NCI-H226 (cell line): ENCODE measurements at regions not wholly inside any gene's neighbourhood (a gene's known extent, or its start where the extent isn't known, plus 50 kb on each side); places are given as distances from the start of the nearest gene placed in this dataset.

Experiments used
- DNase-seq: peaks from one replicate; pipeline ENCODE4 v3.0.0-alpha.2; 2015

DNA sequence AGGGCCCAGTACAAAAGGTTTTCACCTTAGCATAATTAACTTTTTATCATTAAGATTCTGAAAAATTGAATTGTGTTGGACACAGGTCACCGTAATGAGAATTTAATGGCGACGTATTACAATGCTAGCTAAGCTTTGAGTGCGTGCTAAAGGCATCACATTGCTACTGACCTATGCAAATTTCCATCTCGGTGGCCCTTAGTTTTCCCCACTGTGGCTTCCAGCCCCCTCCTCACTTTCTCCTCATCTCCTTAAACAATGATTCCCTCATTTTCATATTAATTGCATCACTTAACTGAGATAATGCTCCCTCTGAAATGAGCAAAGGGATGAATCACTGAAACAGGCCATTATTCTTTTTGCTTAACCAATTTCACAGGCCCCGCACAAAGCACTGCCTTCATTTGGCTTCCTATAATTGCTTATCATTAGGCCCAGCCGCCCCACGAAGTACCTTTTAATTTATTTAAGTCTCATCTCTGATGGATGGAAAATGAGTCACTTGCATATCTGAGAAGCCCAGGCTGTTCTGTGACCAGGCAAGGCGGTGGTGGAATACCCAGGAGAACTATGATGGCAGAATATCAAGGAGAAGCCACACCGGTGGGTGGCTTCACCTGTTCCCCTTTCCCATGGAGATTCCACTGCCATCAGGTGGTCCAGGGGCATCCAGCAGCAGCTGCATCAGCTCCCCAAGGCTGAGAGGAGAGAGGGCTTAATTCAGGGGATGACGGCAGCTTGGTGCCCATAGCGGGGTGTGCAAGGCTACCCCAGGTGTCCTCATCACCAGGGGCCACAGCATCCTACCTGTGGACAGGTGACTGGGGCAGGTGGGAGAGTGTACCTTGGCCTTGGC, 223.8 kb upstream of the BOD1L1 start:
- DNase-seq: no peak

- DNase-seq: no peak
These were observed 224.9 kb upstream of the BOD1L1 start for GRCh38 chr4:13852411-13852810.

GRCh38 chr4:13856387-13856786, 228.9 kb upstream of the BOD1L1 start:
- no peak for DNase-seq

DNA sequence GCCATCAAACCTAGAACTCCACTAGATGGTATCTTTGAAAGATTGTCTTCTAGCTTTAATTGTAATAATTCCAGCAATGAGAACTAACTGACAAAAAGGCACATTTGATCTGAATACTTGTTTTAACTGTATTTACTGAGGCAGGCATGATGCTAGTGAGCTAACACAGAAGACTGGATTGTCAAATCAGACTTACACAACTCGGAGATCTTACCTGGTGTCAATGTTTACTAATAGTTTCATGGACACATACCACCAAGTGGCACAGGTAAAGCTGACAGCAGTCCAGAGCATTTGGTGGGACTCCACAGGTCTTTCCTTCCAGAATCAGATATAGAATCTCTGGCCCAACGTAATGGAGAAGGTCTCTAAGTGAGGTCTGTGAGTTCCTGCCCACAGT, 229.9 kb upstream of the BOD1L1 start:
- DNase-seq: no peak

- no peak for DNase-seq
These were observed 230.3 kb upstream of the BOD1L1 start for GRCh38 chr4:13857800-13858199.

DNA sequence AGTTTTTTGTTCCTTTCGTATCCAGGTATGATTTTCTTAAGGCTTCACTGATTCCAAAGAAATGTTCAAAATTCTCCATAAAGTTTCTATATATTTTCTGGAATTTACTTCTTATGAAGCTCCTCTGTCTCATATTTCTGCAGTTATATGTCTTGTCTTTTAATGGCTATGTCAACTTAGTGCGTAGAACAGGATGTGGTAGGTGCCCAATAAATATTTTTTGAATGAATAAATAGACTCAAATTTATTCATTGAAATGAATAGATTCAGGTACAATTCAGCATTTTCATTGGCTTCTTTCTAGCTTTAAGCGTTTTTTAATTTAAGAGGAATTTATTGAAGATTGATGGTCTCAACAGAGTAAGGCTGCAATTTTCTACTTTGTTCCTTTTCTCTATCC, 231.9 kb upstream of the BOD1L1 start:
- DNase-seq: no peak

DNA sequence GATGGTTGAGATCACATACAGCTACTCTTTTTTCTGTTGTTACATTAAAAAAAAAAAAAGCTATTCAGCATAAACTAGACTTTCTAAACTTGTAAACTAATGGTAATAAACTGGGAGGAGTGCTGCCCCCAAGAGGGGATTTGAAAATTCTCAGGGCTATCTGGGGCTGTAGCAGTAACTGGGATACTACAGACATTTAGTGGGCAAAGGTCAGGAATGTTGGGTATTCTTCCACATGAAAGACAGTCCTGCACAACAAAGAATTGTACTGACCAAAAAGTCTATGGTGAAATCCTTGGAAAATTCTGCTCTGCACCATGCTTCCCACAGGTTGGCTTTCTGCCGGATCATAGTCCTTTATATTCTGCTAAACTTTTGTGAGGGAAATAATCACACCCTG, 232.6 kb upstream of the BOD1L1 start:
- no peak for DNase-seq

GRCh38 chr4:13865871-13866669, 238.5 kb upstream of the BOD1L1 start:
- no peak for DNase-seq

- no peak for DNase-seq
These were observed 239.4 kb upstream of the BOD1L1 start for GRCh38 chr4:13866881-13867280.

DNA sequence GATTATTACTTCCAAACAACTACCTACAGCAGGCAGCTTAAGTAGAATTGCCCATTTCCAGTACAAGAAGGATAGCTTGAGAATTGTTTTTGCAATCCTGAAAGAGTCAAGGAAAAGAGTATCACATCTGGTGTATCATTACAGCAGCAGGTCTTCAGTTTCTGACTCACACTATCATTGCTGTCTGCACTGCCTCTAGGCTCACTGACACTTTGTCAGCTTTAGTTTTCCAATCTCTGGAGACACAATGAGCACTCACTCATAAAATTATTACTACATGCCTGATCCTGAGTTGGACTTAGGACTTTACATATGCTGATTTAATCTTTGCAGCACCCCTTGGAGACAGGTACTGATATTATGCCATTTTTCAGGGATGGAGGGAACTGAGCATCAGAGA, 244.6 kb upstream of the BOD1L1 start:
- DNase-seq: no peak

- DNase-seq: no peak
These were observed 245.4 kb upstream of the BOD1L1 start for GRCh38 chr4:13872955-13873354.

- no peak for DNase-seq
These were observed 247.7 kb upstream of the BOD1L1 start for GRCh38 chr4:13875181-13875580.

- no peak for DNase-seq
These were observed 248.6 kb upstream of the BOD1L1 start for GRCh38 chr4:13876131-13876530.

DNA sequence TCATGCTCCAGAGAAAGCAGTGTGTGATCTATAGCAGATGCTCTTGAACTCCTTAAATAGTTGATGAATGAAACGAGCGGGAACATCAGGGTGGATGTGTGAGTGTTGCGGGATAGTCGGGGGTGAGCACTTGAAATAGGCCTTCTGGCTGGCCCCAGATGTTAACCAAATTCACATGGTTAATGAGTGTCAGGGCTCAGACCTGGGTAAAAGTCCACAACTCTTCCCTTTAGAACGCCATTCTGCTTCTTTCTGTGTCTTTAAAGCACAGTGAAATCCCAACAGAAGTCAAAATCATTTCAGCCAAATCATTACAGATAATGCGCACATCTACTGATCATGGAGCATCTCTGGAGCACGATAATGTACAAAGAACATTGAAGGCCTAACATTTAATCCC, 249.4 kb upstream of the BOD1L1 start:
- no peak for DNase-seq

- DNase-seq: no peak
These were observed 250.1 kb upstream of the BOD1L1 start for GRCh38 chr4:13877626-13878025.

GRCh38 chr4:13881892-13882291, 254.4 kb upstream of the BOD1L1 start:
- no peak for DNase-seq

- DNase-seq: no peak
These were observed 259.5 kb upstream of the BOD1L1 start for GRCh38 chr4:13887010-13887409.

GRCh38 chr4:13888112-13888511, 260.6 kb upstream of the BOD1L1 start:
- DNase-seq: peak; percentile 64

DNA sequence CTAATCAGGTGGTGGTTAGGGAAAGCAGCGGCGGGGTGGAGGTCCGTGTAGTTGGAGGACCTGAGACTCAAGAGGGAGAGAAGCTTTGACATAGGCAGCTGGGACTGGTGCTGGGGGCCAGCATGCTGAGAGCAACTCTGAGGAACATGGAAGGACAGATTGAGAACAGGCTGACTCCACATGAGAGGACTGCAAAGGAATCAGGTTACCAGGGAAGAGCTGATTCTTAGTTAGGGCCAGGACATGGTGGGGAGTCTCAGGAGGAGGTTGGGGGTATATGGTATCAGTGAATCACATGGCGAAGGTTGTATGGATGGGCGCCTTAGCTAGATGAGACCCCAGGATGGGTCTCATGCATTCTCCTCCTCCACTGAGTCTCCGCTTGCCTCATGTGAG, 264.0 kb upstream of the BOD1L1 start:
- no peak for DNase-seq

- peak; percentile 25 for DNase-seq
These were observed 265.2 kb upstream of the BOD1L1 start for GRCh38 chr4:13892739-13893105.

DNA sequence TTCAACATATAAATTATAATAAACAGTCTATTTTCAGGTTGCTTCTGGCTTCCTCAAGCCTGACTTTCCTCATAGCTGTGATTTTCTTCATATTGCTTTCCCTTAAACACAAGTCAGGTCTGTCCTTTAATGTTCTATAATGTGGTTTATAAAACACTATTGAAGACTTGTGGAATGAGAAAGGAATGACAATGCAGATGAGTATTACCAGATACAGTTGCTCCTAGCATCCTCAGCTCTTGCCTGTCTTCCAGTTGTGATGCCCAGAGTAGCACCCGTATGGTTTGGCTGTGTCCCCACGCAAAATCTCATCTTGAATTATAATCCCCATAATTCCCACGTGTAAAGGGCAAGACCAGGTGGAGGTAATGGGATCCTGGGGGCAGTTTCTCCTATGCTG, 265.7 kb upstream of the BOD1L1 start:
- no peak for DNase-seq

- no peak for DNase-seq
These were observed 266.5 kb upstream of the BOD1L1 start for GRCh38 chr4:13893987-13894386.

GRCh38 chr4:13900780-13901179, 273.3 kb upstream of the BOD1L1 start:
- DNase-seq: no peak

- DNase-seq: no peak
These were observed 274.6 kb upstream of the BOD1L1 start for GRCh38 chr4:13902146-13902545.
